Liver (tissue), 3 donors: ENCODE measurements at regions not wholly inside any gene's neighbourhood (a gene's known extent, or its start where the extent isn't known, plus 50 kb on each side); places are given as distances from the start of the nearest gene placed in this dataset.

Experiments used
- CTCF ChIP-seq: fragments of 150-350 bp; IDR thresholded peaks from 2 replicates; pipeline ENCODE4 v1.5.1; 2017; ENCODE audit warnings: improper control_type of control experiment, low read depth, low read length; ENCODE audit not compliant: missing input control
- EGR1 ChIP-seq, 2 donors: IDR thresholded peaks; 2 replicates each; pipeline ENCODE4 v1.6.1; 2016 to 2018; ENCODE audit warnings: antibody characterized with exemption in 2 of 2, low read depth in 2 of 2
- FOXA2 ChIP-seq: IDR thresholded peaks from 2 replicates; pipeline ENCODE4 v1.6.1; 2016; ENCODE audit warnings: antibody characterized with exemption
- GABPA ChIP-seq, 2 donors: IDR thresholded peaks in 1 of 2; conservative IDR thresholded peaks in 1 of 2; 2 replicates each; pipeline ENCODE4 v1.6.1; 2016; ENCODE audit warnings: antibody characterized with exemption in 2 of 2, mild to moderate bottlenecking in 1 of 2, moderate library complexity in 1 of 2
- JUND ChIP-seq, 2 donors: IDR thresholded peaks; 2 replicates each; pipeline ENCODE4 v1.6.1; 2016; ENCODE audit warnings: antibody characterized with exemption in 2 of 2
- RAD21 ChIP-seq, 2 donors: IDR thresholded peaks; 2 replicates each; pipeline ENCODE4 v1.6.1; 2016; ENCODE audit warnings: antibody characterized with exemption in 2 of 2, mild to moderate bottlenecking in 2 of 2
- TAF1 ChIP-seq: conservative IDR thresholded peaks from 2 replicates; pipeline ENCODE4 v1.6.1; 2016; ENCODE audit warnings: antibody characterized with exemption, mild to moderate bottlenecking
- donor health status: healthy.
- donor health status: healthy.

- no peak for TF ChIP-seq CTCF
- no peak for TF ChIP-seq TAF1
- no peak for TF ChIP-seq JUND (IDR thresholded peaks at IDR 0.05)
- TF ChIP-seq FOXA2 = no peak
- no peak for TF ChIP-seq EGR1 (IDR thresholded peaks at IDR 0.05; ENCODE audit: low read depth in 2 of 2)
- no peak for TF ChIP-seq RAD21 (IDR thresholded peaks at IDR 0.05)
- TF ChIP-seq GABPA (IDR thresholded peaks at IDR 0.05 in 1 of 2, conservative IDR thresholded peaks at IDR 0.05 in 1 of 2) = no peak
These were observed 979.6 kb downstream of the RPA4 start for GRCh38 chrX:97863261-97863660.
